HG03025 (cell line): ENCODE measurements at regions not wholly inside any gene's neighbourhood (a gene's known extent, or its start where the extent isn't known, plus 50 kb on each side); places are given as distances from the start of the nearest gene placed in this dataset.

Source experiments
- ATAC-seq: cut with Tn5 transposase; IDR thresholded peaks from one replicate; pipeline ENCODE4 v1.9.1; 2021; ENCODE audit warnings: mild to moderate bottlenecking, moderate library complexity; ENCODE audit not compliant: unreplicated experiment, low FRiP score

GRCh38 chr9:99731950-99732349 is 89.7 kb upstream of the NR4A3 start:
- no peak for ATAC-seq

- ATAC-seq, result no peak
Observed at GRCh38 chr9:99732715-99733114, 89.0 kb upstream of the NR4A3 start.

DNA sequence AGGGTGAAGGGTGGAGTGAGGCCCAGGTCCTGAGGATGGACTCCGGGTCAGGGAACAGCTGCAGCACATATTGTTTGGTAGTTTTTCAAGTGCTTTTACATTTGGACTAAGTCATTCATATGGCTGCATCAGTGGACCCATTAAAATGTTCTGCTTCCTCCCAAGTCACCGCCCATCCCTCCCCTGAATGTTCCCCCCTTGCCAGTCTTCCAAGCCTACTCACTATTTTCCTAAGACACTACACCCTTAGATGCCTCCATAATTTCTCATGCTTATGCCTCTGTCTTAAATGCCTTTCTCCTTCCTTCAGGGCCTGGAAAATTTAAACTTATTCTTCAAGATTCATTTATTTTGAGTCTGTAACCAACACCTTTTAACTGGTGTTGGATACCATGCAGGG is 86.6 kb upstream of the NR4A3 start:
- ATAC-seq, result no peak

DNA sequence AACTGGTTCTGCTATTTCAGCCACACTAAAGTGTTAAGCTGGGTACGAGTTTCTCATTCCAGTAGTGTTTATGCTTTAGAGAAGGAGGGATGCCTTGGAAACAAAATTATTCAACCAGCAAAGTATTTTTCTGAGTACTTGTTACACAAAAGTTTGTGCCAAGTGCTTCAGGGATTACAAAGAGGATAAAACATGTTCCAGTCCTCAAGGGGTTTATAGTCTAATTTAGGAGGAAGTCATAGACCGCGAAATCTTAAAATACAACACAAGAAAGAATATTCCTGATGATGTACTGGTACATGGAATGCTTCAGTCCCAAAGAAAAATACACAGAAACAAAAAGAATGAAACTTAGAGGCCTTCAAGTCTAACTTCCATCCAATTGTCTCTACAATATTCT is 85.4 kb upstream of the NR4A3 start:
- ATAC-seq, result no peak

GRCh38 chr9:99737649-99738048 is 84.0 kb upstream of the NR4A3 start:
- ATAC-seq, result no peak

DNA sequence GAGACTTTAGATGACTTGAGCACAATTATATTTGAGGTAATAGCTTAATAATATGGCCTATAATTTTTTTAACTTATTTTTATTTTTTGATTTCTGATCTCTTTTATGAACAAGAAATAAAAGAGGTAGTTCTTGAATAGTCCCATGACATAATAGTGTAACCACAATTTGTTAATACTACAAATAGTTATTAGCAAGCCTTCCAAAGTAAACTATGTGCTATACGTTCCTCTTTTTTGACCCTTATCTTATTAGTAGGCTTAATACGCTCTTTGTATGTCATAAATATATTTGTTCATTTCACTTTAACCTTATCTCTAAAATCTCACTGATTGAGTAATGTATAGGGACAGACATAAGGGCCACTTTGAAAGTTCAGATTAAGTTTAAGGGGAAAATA is 78.7 kb upstream of the NR4A3 start:
- ATAC-seq, result no peak

- no peak for ATAC-seq
Observed at GRCh38 chr9:99743455-99743854, 78.2 kb upstream of the NR4A3 start.

DNA sequence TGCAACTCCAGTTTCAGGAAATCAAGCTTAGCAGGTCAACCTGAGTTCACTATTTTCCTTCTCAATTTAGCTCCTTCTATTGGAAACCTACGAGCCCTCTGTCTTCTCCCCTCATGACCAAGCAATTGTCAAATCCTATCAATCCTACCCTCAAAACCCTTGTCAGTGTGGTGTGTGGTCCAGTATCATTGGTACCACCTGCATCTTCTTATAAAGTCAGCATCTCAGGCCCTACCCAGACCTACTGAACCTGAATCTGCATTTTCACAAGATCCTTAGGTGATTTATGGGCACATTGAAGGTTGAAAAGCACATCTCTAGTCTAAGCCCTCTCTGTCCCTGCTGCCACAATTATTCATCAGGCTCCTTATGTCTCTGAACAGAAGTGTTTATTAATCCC is 77.6 kb upstream of the NR4A3 start:
- ATAC-seq, result no peak

DNA sequence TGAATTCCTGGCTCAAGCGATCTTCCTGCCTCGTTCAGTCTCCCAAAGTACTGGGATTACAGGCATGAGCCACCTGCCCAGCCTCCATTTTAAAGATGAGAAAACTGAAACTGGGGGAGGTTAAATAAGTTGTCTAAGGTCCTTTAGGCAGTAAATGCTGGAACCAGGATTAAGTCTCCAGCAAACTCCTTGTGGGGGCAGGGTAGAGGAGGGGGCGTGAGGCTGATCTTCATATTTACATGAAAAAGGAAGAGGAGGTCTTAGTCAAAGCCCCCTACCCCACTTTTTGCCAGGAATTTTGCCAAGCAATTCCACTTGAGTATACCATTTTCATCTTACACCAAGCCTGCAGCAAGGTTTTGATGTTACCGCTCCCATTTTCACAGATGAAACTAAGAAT is 76.6 kb upstream of the NR4A3 start:
- ATAC-seq, result no peak

DNA sequence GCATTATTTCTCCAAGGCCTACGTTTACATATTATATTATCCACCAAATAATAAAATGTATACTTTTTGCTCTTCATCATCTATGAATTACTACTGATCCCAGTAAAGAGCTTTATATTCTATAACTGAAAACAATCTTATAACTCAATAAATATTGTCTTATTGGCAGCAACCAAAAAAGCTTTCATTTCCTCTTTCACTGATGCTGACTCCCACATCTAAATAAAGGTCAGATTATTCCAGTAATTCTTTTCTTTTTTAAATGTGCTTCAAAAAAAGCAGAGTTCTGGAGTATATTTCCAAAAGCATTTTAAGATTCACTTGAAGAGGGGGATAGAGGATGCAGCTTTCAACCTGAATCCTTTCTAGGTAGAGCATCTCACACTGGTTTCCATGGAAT is 75.3 kb upstream of the NR4A3 start:
- ATAC-seq, result no peak

GRCh38 chr9:99748266-99748665 is 73.4 kb upstream of the NR4A3 start:
- no peak for ATAC-seq

GRCh38 chr9:99748676-99749075 is 73.0 kb upstream of the NR4A3 start:
- no peak for ATAC-seq

DNA sequence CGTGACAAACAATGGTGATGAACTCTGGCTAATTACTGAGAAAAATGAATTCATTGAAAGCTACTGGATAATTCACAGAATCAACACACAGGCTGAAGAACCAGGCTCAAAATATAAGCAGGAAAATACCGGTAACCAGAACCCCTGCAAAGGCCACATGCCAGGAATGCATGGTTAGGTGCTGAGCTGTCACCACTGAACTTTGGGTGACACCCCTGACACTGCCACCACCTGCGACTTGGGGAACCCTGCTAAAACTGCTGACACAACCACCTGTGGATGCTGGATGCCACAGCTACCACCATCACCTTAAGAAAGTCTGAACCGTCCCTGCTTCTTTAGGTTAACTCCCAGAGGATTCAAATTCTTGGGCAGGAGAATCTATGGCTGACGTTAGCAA is 72.0 kb upstream of the NR4A3 start:
- ATAC-seq, result no peak

DNA sequence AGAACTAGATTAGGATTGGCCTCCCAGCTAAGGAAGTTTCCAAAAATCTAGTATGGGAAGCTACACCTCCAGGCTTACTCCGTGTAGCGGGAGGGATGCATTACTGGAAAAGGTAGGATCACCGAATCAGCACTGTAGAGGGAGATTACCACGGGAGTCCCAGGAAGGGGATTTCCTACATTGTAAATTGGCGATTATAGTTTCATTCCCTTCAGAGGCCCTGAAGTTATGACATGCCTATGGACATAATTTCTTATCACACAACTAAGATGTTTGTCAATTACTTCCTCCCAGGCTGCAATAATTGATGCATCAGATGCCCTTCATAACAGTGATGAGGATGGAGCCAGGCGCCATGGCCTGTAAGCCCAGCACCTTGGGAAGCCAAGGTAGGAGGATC is 71.2 kb upstream of the NR4A3 start:
- ATAC-seq, result no peak

DNA sequence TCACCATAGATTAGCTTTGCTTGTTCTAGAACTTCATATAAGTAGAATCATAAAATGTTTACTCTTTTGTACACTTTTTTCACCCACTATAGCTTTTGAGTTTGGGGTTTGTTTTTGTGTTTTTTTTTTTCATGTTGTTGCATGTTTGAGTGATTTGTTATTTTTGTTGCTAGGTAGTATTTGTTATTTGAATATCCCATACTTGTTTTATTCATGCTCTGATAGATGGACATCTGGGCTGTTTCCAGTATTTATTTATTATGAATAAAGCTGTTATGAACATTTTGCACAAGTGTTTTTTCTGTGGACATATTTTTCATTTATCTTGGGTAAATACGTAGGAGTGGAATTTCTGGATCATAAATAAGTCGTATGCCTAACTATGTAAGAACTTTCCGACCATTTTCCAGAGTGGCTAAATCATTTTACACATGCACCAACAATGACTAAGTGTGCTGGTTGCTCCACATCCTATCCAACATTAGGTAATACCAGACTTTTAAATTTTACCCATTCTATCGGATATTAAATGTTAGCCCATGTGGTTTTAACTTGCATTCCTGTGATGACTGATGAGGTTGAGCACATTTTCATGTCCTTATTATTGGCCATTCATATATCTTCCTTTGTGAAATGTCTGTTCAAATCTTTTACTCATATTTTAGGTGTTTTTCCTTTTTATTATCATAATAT is 69.1 kb upstream of the NR4A3 start:
- ATAC-seq, result no peak

DNA sequence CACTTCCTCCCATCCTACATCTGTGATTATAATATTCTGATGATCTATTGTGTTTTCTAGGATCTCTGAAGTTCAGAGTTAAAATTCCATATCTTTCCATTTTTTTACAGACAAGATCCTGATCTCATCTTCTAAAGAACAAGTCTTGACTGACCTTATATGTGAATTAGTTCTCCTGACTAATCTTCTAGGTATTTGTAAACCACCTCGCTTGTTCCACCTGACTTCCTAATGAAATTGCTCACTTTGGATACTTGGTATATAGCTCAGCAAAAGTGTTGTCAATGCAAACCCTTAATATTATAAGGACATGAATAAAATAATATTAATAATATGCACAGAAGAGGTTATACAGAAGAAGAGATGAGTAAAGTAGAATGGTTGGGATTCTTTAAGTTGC is 68.2 kb upstream of the NR4A3 start:
- ATAC-seq, result no peak

GRCh38 chr9:99760421-99760820 is 61.3 kb upstream of the NR4A3 start:
- ATAC-seq, result no peak

DNA sequence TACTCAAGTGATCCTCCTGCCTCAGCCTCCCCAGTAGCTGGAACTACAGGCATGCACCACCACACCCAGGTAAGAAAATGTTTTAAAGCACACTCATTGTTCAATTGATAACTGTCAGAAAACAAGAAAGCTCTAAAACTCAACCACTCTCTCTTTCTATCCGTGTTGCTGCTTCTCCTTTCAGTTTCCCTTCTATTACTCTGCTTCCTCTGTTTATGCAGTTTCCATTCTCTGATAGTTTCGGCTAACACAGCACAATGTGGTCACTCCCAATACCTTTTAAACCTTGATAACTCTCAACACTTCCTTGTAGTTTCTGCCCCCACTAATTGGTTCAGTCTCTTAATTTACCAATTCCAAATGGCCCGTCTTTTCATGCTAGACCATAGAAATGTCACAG is 59.2 kb upstream of the NR4A3 start:
- ATAC-seq, result peak; percentile 97
